ENCODE measurements at regions not wholly inside any gene's neighbourhood (a gene's known extent, or its start where the extent isn't known, plus 50 kb on each side); places are given as distances from the start of the nearest gene placed in this dataset.

GRCh38 chr3:106692624-106693023 is 684.6 kb upstream of the CCDC54 start:
- TF ChIP-seq CTCF (conservative IDR thresholded peaks at IDR 0.05; ENCODE audit: low read depth in 2 of 2) (no peak), EZH2 (IDR thresholded peaks at IDR 0.05; ENCODE audit: low read depth, unreplicated experiment) (no peak), REST (IDR thresholded peaks at IDR 0.05; ENCODE audit: unreplicated experiment) (no peak), POLR2AphosphoS5 (IDR thresholded peaks at IDR 0.05; ENCODE audit: low read depth) (no peak), CREB1 (CRISPR knock-in tag; IDR thresholded peaks at IDR 0.05; ENCODE audit: low read depth) (no peak), NANOG (IDR thresholded peaks at IDR 0.05; ENCODE audit: borderline replicate concordance) (no peak), ZNF114 (CRISPR knock-in tag; IDR thresholded peaks at IDR 0.05) (no peak), STAT1 (IDR thresholded peaks at IDR 0.05; ENCODE audit: unreplicated experiment) (no peak), ETS1 (IDR thresholded peaks at IDR 0.05) (no peak), EZH2phosphoT487 (IDR thresholded peaks at IDR 0.05; ENCODE audit: unreplicated experiment) (no peak), JUNB (IDR thresholded peaks at IDR 0.05; ENCODE audit: unreplicated experiment) (no peak)

Data from GM23338 (cell line).